NCI-H524 treated with DMSO at 0.1 percent for 48 hours (cell line): ENCODE measurements at regions not wholly inside any gene's neighbourhood (a gene's known extent, or its start where the extent isn't known, plus 50 kb on each side); places are given as distances from the start of the nearest gene placed in this dataset.
"Not testable (repeated sequence)": the region's sequence is repeated elsewhere in the genome, so short reads cannot be mapped to it uniquely, and the experiment has no call there.

Source experiments
- DNase-seq: peaks from one replicate; lab custom pipeline; 2025; lab: John Stamatoyannopoulos, UW

GRCh38 chr10:61047081-61047480 is 103.1 kb upstream of the RHOBTB1 start:
- no peak for DNase-seq

DNA sequence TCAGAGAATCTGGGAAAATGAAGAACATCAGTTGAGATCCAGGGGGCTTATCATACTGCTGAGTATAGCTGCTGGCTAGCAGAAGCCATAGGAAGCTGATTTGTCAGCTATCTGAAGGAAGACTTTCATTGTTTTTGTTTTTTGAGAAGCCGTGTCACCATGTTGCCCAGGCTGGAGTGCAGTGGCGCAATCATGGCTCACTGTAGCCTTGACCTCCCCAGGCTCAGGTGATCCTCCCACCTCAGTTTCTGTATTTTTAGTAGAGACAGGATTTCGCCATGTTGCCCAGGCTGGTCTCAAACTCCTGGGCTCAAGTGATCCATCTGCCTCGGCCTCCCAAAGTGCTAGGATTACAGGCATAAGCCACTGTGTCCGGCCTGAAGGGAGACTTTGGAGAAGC is 101.5 kb upstream of the RHOBTB1 start:
- not testable (repeated sequence) for DNase-seq

DNA sequence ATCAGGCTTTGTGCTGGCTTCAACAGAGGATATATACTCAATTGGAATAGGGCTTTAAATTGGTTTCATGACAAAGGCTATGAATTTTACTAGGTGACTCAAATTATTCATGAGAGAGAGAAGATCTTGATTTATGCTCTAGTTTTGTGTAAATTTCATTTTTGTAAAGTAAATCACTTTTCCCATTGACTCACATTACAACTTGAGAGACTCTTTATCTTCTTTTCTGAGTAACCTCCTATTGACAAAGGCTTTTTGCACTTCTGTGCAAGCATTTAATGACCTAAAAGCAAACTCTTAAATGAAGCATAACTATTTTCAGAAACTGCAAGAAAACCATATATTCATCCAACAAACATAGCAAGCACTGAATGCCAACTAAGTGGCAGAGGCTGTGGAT is 98.5 kb upstream of the RHOBTB1 start:
- DNase-seq = no peak

GRCh38 chr10:61040399-61041016 is 96.5 kb upstream of the RHOBTB1 start:
- no peak for DNase-seq

GRCh38 chr10:61039868-61040267 is 95.9 kb upstream of the RHOBTB1 start:
- no peak for DNase-seq

DNA sequence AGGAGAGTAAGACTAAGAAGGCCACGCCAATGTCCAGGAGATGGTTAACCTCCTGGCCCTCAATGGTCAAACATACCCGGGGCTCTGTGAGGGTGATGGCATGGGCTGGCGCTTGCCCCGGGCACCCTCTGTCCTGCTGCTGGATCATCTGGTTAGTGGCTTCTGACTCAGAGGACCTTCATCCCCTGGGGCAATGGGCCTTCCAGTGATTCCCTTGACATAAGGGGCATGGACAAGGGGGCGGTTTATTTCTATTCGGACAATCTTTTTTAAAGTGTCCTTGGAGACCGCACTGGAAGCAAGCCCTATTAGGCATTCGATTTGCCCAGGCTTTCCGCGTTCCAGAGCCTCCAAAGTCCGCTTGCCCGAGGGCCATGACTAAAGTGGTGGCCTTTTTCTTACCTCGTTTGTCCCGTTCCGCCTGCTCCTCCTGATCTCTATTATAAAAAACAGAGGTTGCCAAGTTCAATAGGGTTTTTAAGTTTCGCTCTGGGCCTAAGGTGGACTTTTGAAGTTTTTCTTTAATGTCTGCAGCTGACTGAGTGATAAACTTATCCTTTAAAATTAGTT is 93.4 kb upstream of the RHOBTB1 start:
- DNase-seq = not testable (repeated sequence)

GRCh38 chr10:61036148-61036547 is 92.2 kb upstream of the RHOBTB1 start:
- not testable (repeated sequence) for DNase-seq

DNA sequence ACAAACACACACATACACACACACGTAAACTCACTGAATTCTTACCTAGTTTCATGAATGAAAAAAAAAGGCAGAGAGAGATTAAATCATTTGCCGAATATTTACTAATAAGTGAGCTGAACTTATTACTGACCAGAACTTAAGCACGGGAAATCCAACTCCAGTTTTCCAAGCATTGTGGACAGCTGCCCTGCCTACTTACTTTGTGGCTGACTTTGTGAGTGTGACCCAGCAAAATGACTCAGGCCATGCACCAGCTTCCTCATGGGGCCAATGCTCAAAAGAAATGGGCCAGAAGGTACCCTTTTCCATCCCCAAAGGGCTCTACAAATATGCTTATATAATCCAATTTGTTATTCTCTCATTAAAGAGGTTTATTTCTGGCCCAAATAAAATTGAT is 87.4 kb upstream of the RHOBTB1 start:
- no peak for DNase-seq

DNA sequence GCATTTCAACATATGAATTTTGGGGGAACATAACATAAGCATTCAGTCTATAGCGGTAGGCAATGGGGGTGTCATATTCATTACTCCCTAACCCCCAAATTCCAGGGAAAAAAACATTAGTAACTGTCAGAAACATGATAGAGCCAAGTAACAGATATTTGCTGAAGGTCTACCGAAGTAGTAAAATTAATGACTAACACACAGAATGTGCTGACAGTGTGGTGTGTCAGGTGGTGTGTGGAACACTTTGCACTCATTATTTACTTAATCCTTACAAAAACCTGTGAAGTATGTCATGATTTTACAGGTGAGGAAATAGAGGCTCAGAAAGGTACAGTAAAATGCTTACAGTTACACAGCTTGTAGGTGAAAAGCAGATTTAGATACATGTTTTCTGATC is 85.4 kb upstream of the RHOBTB1 start:
- no peak for DNase-seq

DNA sequence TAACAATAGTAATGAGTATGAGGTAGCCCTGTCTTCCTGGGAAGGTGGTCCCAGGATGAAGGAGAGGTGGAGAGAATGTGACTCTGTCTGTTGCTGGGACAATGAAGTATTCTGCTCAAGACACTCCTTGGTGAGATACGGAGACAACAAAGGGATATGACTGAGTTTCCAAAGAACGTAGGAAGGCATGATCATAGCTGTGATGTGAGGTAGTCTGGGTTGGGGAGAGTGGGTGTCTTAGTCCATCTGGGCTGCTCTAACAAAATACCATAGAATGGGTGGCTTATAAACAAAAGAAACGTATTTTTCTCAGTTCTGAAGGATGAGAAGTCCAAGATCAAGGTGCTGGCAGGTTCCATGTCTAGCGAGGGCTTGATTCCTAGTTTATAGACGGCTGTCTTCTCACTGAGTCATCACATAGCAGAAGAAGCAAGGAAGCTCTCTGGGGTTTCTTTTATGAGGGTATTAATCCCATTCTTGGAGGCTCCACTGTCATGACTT is 84.9 kb upstream of the RHOBTB1 start:
- DNase-seq = no peak

GRCh38 chr10:61024856-61025201 is 80.8 kb upstream of the RHOBTB1 start:
- DNase-seq = no peak

- no peak for DNase-seq
Observed at GRCh38 chr10:61024151-61024855, 80.3 kb upstream of the RHOBTB1 start.

DNA sequence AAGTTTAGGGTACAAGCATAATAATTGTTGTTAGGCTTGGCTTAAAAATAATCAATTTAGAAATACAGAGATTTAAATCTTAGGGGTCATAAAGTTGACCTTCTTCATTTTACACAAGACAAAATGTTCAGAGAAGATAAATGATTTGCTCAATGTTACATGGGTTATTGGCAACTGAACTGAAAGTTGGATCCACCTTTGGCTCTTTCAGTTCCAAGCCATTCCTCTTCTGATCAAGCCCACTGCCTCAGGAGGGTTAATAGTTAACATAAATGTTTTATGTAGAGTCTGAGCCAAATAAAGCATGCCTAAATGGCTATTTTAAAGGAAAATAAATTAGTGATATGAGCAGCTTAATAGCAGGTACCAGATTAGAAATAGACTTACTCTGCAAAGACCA is 79.1 kb upstream of the RHOBTB1 start:
- DNase-seq = no peak

- DNase-seq = no peak
Observed at GRCh38 chr10:61021926-61022325, 77.9 kb upstream of the RHOBTB1 start.

DNA sequence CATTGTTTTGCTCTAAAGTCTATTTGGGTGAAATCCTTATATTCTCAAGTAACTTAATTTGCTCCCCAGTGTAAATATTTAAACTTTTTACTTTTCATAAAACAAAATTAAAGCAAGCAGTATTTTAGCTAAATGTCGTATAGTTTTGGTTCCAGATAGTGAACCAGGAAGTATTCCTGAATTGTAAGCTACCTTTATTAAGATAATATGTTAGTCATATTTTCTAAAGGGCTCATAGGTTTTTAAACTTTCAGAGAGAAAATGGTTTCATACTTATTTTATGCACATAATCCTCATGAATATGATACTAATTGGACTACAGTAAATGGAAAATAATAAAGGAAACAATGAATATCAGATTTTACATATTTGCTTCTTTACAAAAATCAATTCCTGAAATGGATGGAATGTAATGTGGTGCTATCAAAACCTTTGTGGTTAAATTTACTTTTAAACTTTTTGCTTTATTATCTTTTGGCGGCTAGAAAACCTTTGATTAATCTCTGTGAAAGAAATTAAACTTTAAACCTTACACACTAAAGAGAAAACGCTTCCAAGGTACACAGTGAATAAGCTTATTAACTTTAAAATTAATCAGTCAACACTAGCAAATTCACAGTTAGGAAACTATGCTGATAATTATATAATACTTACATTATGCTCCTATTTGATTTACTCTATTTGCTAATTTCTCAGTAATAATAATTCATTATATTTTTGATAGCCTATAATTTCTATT is 76.6 kb upstream of the RHOBTB1 start:
- DNase-seq = no peak

- DNase-seq = no peak
Observed at GRCh38 chr10:61018146-61018545, 74.2 kb upstream of the RHOBTB1 start.

DNA sequence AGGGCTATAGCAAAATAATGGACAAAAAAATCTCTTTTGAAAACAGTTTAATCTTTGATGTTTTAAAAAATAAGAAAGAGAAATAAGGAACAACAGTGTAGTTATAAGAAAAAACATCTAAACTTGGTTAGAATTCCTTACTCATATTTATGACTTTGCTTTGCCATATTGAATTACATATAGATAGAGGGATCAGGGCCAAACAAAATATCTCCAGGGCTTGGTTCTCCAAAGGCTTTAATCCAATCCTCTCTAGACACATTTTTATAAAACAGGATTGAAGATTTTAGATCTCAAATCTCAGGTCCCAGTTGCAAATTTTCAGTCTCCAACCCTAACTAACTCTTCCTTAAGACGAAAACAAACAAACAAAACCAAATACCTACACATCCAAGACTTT is 72.6 kb upstream of the RHOBTB1 start:
- no peak for DNase-seq

GRCh38 chr10:61016007-61016406 is 72.0 kb upstream of the RHOBTB1 start:
- DNase-seq = no peak

DNA sequence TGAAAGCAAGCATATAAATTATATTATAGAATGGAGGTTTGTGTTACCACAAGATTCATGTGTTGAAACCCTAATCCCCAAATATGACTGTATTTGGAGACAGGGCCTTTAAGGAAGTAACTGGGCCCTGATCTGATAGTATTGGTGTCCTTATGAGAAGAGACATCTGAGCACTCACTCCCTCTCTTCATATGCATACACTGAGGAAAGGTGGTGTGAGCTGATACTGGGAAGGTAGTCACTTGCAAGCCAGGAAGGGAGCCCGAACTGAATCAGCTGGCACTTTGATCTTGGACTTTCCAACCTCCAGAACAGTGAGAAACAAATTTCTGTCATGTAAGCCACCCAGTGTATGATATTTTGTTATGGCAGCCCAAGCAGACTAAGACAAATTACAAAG is 66.9 kb upstream of the RHOBTB1 start:
- DNase-seq = no peak

- DNase-seq = not testable (repeated sequence)
Observed at GRCh38 chr10:61003069-61003468, 59.1 kb upstream of the RHOBTB1 start.

- no peak for DNase-seq
Observed at GRCh38 chr10:61001731-61002122, 57.7 kb upstream of the RHOBTB1 start.

DNA sequence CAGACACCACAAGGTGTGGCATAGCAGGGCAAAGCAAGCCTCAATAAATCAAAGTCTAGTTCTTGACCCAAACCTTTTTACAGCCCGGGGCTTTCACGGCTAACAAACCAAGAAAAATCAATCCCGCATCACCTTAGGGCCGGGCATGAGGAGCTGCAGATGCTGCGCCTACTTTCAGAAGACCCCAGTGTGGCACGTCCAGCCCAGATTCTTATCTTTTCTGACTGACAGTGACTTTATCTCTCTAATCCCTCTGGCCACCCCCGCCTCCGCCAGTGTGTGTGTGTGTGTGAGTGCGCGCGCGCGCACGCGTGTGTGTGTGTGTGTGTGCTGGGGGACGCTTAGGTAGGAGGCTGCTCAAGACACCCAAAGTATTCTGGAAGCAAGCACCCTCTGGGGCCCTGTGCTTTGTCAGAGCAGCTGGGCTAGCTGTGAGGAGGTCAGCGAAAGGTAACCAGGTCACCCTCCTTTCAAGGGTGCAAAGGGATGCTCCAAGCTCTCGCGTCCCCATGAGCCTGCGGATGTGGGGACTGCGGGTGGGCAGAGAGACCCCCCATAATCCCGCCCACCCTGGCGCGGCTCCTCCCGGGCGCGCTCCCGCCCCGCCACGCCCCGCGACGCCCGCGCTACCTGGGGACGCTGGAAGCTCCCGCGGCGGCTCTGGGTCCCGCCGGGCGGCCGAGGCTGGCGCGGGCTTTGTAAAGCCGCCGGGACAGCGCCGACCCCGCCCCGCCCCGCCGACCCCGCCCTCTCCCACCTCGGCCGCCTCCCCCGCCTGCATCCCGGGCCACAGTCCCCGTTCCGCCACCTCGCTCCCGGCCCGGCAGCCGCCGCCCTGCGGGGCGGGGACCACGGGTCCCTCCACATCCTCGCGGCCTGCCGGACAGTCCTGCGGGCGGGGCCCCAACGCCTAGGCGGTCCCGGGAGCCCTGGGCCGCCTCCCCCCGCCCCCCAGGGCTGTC is 57.1 kb upstream of the RHOBTB1 start:
- no peak for DNase-seq
